ENCODE measurements at regions not wholly inside any gene's neighbourhood (a gene's known extent, or its start where the extent isn't known, plus 50 kb on each side); places are given as distances from the start of the nearest gene placed in this dataset.

DNA sequence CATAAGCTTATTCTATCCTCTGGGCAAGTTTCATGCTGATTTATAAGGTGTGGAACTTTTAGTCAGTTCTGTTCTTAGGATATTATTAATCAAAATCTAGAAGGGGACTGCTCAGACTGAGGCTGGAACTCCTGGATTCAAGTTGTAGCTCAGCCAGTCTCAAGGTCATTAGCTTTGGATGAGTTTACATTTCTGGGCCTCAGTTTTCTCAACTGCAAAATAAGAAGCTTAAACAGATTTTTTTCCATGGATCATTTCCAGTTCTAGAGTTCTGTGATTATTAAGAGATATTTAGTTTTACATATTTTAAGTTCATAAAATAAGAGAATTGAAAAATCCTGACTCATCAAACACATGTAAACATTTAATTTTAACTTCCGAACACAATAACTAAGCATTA, 442.5 kb upstream of the PKDCC start:
- no peaks in the 10 kb centered on the region for H3K27me3 ChIP-seq
- DNase-seq (no peak), ATAC-seq (no peak)
- H3K9me3 ChIP-seq: no peaks in the 10 kb centered on the region
- no peaks in the 10 kb centered on the region for H3K36me3 ChIP-seq
- intact Hi-C loops (cut with DNase I): no loop called here
- no peak for TF ChIP-seq POLR2A (IDR thresholded peaks at IDR 0.05)
- TF ChIP-seq, protein P1, sequence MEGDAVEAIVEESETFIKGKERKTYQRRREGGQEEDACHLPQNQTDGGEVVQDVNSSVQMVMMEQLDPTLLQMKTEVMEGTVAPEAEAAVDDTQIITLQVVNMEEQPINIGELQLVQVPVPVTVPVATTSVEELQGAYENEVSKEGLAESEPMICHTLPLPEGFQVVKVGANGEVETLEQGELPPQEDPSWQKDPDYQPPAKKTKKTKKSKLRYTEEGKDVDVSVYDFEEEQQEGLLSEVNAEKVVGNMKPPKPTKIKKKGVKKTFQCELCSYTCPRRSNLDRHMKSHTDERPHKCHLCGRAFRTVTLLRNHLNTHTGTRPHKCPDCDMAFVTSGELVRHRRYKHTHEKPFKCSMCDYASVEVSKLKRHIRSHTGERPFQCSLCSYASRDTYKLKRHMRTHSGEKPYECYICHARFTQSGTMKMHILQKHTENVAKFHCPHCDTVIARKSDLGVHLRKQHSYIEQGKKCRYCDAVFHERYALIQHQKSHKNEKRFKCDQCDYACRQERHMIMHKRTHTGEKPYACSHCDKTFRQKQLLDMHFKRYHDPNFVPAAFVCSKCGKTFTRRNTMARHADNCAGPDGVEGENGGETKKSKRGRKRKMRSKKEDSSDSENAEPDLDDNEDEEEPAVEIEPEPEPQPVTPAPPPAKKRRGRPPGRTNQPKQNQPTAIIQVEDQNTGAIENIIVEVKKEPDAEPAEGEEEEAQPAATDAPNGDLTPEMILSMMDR (IDR thresholded peaks at IDR 0.05): no peak
- no peaks in the 10 kb centered on the region for H3K4me1 ChIP-seq
- H3K4me3 ChIP-seq: no peak overlapping the region
- H3K27ac ChIP-seq: no peak overlapping the region
- 35% methylated on average over 1 of the region's 1 CpG for WGBS (ENCODE audit: insufficient coverage, low coverage, low lambda C conversion rate, missing lambda C conversion rate)

DNA sequence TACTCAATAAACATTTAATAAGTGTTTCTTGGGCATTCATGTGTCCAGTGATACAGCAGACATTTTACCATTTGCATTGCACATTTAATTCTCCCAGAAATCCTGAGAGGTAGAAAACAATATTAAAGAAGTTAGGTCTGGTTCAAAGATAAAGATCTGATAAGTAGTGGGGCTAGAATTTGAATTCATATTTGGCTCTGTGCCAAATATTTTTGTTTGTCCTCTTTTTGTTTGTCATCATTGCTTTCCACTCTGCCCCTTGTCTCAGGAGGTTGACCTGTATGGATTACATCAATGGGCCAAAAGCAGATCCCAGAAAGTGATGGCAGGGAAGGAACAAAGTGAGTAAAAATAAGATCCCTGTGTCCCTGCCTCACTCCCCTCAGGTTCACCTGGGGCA, 441.9 kb upstream of the PKDCC start:
- H3K9me3 ChIP-seq: no peaks in the 10 kb centered on the region
- H3K4me3 ChIP-seq: no peak overlapping the region
- DNase-seq: no peak
- no peaks in the 10 kb centered on the region for H3K36me3 ChIP-seq
- no peak for ATAC-seq
- intact Hi-C loops (cut with DNase I): no loop called here
- no peaks in the 10 kb centered on the region for H3K27me3 ChIP-seq
- H3K27ac ChIP-seq: no peak overlapping the region
- TF ChIP-seq, protein P1 (IDR thresholded peaks at IDR 0.05): no peak
- no peaks in the 10 kb centered on the region for H3K4me1 ChIP-seq

DNA sequence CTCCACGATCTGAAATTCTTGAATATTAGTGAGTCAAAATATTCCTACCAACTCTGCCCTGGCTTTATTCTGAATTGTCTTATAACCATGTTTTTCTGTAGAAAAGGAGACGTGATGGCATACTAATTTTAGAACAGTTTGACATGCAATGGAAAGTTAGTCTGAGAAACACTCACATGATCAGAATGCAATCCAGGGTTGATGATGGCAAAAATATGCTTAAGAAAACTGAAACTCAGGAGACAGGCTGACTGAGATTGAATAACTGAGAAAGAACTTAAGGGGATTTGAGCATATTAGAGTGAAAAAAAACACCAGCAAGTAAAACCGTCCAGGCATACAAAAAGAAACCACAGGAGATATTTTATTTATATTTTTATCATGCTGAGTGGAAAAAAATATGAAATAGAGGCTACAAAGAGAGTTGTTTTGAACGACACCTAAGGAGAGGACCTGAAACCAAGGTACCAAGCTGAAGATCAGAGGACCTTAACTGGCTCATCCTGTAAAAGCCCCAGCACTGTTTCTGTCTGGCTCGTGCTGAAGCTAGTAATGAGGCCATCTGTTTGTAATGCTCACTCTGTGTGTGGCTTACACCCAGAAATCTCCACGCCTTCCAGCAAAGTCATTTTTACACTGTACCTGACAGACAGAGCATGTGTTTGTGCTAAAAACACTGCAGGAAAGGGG, 437.2 kb upstream of the PKDCC start:
- 35% methylated on average over 6 of the region's 6 CpGs for WGBS (ENCODE audit: insufficient coverage, low coverage, low lambda C conversion rate, missing lambda C conversion rate)
- ATAC-seq: no peak
- intact Hi-C loops (cut with DNase I): no loop called here
- Histone ChIP-seq H3K9me3 (no peaks in the 10 kb centered on the region), H3K4me1 (no peaks in the 10 kb centered on the region), H3K27ac (peak overlapping the region in 1 of 3 donors; percentile 1), H3K4me3 (no peak overlapping the region), H3K36me3 (no peaks in the 10 kb centered on the region), H3K27me3 (no peaks in the 10 kb centered on the region)
- no peak for DNase-seq
- TF ChIP-seq, protein P1 (IDR thresholded peaks at IDR 0.05): no peak

DNA sequence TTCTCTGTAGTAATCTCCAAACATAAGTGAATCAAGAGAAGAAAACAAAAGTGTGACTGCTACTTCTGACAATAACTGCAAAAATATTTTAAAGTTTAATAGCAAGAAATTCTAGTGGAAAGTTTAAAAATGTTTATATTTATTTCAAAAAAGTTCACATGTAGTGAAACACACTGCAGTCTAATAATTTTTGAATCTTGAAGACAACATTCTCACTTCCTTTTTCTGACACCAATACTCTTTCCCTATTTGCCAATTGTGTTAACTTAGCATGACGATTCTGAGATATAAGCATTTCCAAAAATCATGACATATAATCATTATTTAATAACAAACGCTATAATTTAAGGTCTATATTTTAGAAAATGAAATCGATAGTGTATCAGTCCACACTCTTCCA, 429.1 kb upstream of the PKDCC start:
- Histone ChIP-seq H3K36me3 (no peaks in the 10 kb centered on the region), H3K27ac (no peak overlapping the region), H3K4me1 (no peaks in the 10 kb centered on the region), H3K9me3 (no peaks in the 10 kb centered on the region), H3K4me3 (no peak overlapping the region), H3K27me3 (peaks cover 0 to 4% of the 10 kb centered on the region in 2 donors)
- TF ChIP-seq POLR2A (IDR thresholded peaks at IDR 0.05): no peak
- TF ChIP-seq, protein P1 (IDR thresholded peaks at IDR 0.05): no peak
- no peak for DNase-seq
- intact Hi-C loops (cut with DNase I): no loop called here
- ATAC-seq: no peak
- 46% methylated on average over 3 of the region's 3 CpGs for WGBS (ENCODE audit: insufficient coverage, low coverage, low lambda C conversion rate, missing lambda C conversion rate)

DNA sequence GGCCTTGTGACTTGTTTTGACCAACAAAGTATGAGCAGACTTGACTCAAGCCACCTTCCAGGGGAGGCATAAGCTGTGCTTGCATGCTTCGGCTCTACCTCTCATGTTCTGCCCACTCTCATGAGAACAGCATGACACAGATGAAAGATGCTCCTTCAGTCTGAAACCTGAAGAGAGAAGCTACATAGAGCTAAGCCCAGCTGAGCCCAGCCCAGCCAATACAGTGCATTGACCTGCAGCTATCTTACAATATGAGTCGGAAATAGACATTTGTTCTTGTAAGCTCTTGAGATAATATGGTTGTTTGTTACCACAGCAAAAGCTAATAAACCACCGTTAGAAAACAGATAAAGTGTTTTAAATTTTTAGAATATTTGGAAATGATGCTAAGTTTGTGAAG, 426.7 kb upstream of the PKDCC start:
- intact Hi-C loops (cut with DNase I): no loop called here
- Histone ChIP-seq H3K27ac (no peak overlapping the region), H3K9me3 (no peaks in the 10 kb centered on the region), H3K4me3 (no peak overlapping the region), H3K4me1 (no peaks in the 10 kb centered on the region), H3K27me3 (peaks cover 0 to 4% of the 10 kb centered on the region in 2 donors), H3K36me3 (no peaks in the 10 kb centered on the region)
- 38% methylated on average over 3 of the region's 3 CpGs for WGBS (ENCODE audit: insufficient coverage, low coverage, low lambda C conversion rate, missing lambda C conversion rate)
- DNase-seq: no peak
- ATAC-seq: no peak
- TF ChIP-seq, protein P1 (IDR thresholded peaks at IDR 0.05): no peak
- no peak for TF ChIP-seq POLR2A (IDR thresholded peaks at IDR 0.05)
